Left lung (tissue), 4 donors: ENCODE measurements at regions not wholly inside any gene's neighbourhood (a gene's known extent, or its start where the extent isn't known, plus 50 kb on each side); places are given as distances from the start of the nearest gene placed in this dataset.

Experiments
- ATAC-seq: fragments of 200-7000 bp; cut with Tn5 transposase; one replicate; pipeline ENCODE4 v1.9.1; 2020; ENCODE audit warnings: moderate library complexity
- DNase-seq, 4 donors: peaks; one replicate each; pipeline ENCODE4 v3.0.0-alpha.2; 2013 to 2020
- H3K27ac ChIP-seq, 2 donors: fragments of 200-600 bp; sonication (generic) in 1 of 2; one replicate each; pipeline versions ENCODE4 v1.5.0 to v1.8.0; 2020 to 2021
- H3K27me3 ChIP-seq, 2 donors: fragments of 200-600 bp; sonication (generic) in 1 of 2; one replicate each; pipeline versions ENCODE4 v1.5.0 to v1.8.0; 2020 to 2021
- H3K36me3 ChIP-seq, 2 donors: fragments of 200-600 bp; sonication (generic) in 1 of 2; one replicate each; pipeline versions ENCODE4 v1.5.0 to v1.8.0; 2020 to 2021
- H3K4me1 ChIP-seq, 2 donors: fragments of 200-600 bp; one replicate each; pipeline ENCODE4 v1.8.0; 2021
- H3K4me3 ChIP-seq, 2 donors: fragments of 200-600 bp; sonication (generic) in 1 of 2; one replicate each; pipeline versions ENCODE4 v1.5.0 to v1.8.0; 2020 to 2021; ENCODE audit warnings: mild to moderate bottlenecking in 1 of 2
- H3K9me3 ChIP-seq, 2 donors: fragments of 200-600 bp; sonication (generic) in 1 of 2; one replicate each; pipeline versions ENCODE4 v1.5.0 to v1.8.0; 2020 to 2021
- CTCF ChIP-seq, 2 donors: fragments of 200-600 bp; sonication (generic) in 1 of 2; IDR thresholded peaks; one replicate each; pipeline versions ENCODE4 v1.5.0 to v1.8.0; 2021; ENCODE audit warnings: antibody characterized with exemption in 2 of 2
- intact Hi-C, 2 donors: fragments of 100-400 bp; cut with DNase I; formaldehyde crosslinking; loops; one replicate each; pipeline versions ENCODE4 v1.11.2 to v1.14.2; 2022
- donor health status: DM: no; HTN: yes; CAD: no.
- donor health status: DM: no; HTN: no; CAD: no.

GRCh38 chr13:63999614-64000305 lies 2584.1 kb upstream of the PCDH20 start:
- Histone ChIP-seq H3K9me3 (peaks cover 0 to 3% of the 10 kb centered on the region in 2 donors), H3K4me1 (no peaks in the 10 kb centered on the region), H3K4me3 (no peak overlapping the region), H3K36me3 (no peaks in the 10 kb centered on the region), H3K27ac (no peak overlapping the region), H3K27me3 (no peaks in the 10 kb centered on the region)
- ATAC-seq (no peak), DNase-seq (no peak)
- intact Hi-C loops: no loop called here
- TF ChIP-seq CTCF (IDR thresholded peaks at IDR 0.05): no peak

GRCh38 chr13:63983366-63983765 lies 2567.7 kb upstream of the PCDH20 start:
- ATAC-seq (no peak), DNase-seq (no peak)
- H3K4me3 ChIP-seq: no peak overlapping the region
- H3K27ac ChIP-seq: no peak overlapping the region
- no peaks in the 10 kb centered on the region for H3K36me3 ChIP-seq
- intact Hi-C loops: no loop called here
- H3K9me3 ChIP-seq: no peaks in the 10 kb centered on the region
- no peaks in the 10 kb centered on the region for H3K27me3 ChIP-seq
- TF ChIP-seq CTCF (IDR thresholded peaks at IDR 0.05): no peak
- H3K4me1 ChIP-seq: no peaks in the 10 kb centered on the region

GRCh38 chr13:63979951-63980350 lies 2564.3 kb upstream of the PCDH20 start:
- no peak overlapping the region for H3K4me3 ChIP-seq
- H3K4me1 ChIP-seq: no peaks in the 10 kb centered on the region
- intact Hi-C loops: no loop called here
- H3K27me3 ChIP-seq: no peaks in the 10 kb centered on the region
- no peak overlapping the region for H3K27ac ChIP-seq
- ATAC-seq (no peak), DNase-seq (no peak)
- no peak for TF ChIP-seq CTCF (IDR thresholded peaks at IDR 0.05)
- H3K36me3 ChIP-seq: no peaks in the 10 kb centered on the region
- H3K9me3 ChIP-seq: no peaks in the 10 kb centered on the region

GRCh38 chr13:63972328-63972727 lies 2556.7 kb upstream of the PCDH20 start:
- ATAC-seq (no peak), DNase-seq (peak in 1 of 4 donors; percentile 3)
- no peak for TF ChIP-seq CTCF (IDR thresholded peaks at IDR 0.05)
- no peaks in the 10 kb centered on the region for H3K27me3 ChIP-seq
- H3K9me3 ChIP-seq: no peaks in the 10 kb centered on the region
- no peak overlapping the region for H3K4me3 ChIP-seq
- no peak overlapping the region for H3K27ac ChIP-seq
- no peaks in the 10 kb centered on the region for H3K36me3 ChIP-seq
- no peaks in the 10 kb centered on the region for H3K4me1 ChIP-seq
- intact Hi-C loops: no loop called here

- ATAC-seq (no peak), DNase-seq (no peak)
- Histone ChIP-seq H3K27me3 (no peaks in the 10 kb centered on the region), H3K27ac (no peak overlapping the region), H3K9me3 (peaks cover 0 to 28% of the 10 kb centered on the region in 2 donors), H3K4me3 (no peak overlapping the region), H3K36me3 (no peaks in the 10 kb centered on the region), H3K4me1 (no peaks in the 10 kb centered on the region)
- intact Hi-C loops: no loop called here
- no peak for TF ChIP-seq CTCF (IDR thresholded peaks at IDR 0.05)
Observed at GRCh38 chr13:63954683-63955082, 2539.0 kb upstream of the PCDH20 start.
